ENCODE measurements at regions not wholly inside any gene's neighbourhood (a gene's known extent, or its start where the extent isn't known, plus 50 kb on each side); places are given as distances from the start of the nearest gene placed in this dataset.

DNA sequence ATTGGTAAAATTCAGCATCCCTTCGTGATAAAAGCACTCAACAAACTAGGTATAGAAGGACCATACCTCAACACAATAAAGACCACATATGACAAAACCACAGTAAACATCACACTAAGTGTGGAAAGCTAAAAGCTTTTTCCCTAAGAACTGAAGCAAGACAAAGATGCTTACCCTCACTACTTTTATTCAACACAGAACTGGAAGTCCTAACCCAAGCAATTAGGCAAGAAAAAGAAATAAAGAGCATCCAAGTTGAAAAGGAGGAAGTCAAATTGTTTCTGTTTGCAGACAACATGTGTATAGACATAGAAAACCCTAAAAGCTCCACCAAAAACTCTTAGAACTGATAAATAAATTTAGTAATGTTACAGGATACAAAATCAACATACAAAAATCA, 271.7 kb downstream of the RBM43 start:
- Histone ChIP-seq H3K4me3 (ENCODE audit: low read depth in 1 of 2, low read length in 2 of 2) (no peak overlapping the region), H3K27me3 (ENCODE audit: control insufficient read depth in 1 of 2, insufficient read depth in 2 of 2, low read length in 2 of 2) (no peaks in the 10 kb centered on the region), H3K9me3 (ENCODE audit: low read length) (no peaks in the 10 kb centered on the region), H3K36me3 (ENCODE audit: insufficient read depth, low read length) (no peaks in the 10 kb centered on the region), H3K9ac (ENCODE audit: low read length) (no peak overlapping the region), H3K4me1 (ENCODE audit: insufficient read depth, low read length) (no peaks in the 10 kb centered on the region), H3K27ac (ENCODE audit: low read depth, low read length) (no peak overlapping the region)

DNA sequence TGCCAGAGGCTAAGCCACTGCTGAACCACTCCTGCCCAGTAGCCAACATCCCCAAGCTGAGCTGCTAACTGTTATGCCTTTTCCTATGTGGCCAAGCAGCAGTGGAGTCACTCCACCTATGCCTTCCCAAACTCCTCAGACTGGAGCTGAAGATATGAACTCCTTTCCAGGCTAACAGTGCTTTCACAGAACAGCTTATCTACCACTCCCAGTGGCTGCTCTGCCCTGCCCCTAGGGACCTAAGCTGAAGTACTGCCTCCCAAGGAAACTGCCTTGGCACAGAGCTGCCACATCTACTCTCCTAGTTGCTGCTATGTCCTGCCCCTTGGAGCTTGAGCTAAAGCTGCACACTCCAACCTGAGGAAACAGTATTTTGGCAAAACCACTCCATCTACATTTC, 275.9 kb downstream of the RBM43 start:
- H3K4me1 ChIP-seq (ENCODE audit: insufficient read depth, low read length) = peaks cover 11% of the 10 kb centered on the region
- H3K4me3 ChIP-seq (ENCODE audit: low read depth in 1 of 2, low read length in 2 of 2) = no peak overlapping the region
- H3K36me3 ChIP-seq (ENCODE audit: insufficient read depth, low read length) = no peaks in the 10 kb centered on the region
- no peaks in the 10 kb centered on the region for H3K9me3 ChIP-seq (ENCODE audit: low read length)
- H3K9ac ChIP-seq (ENCODE audit: low read length) = no peak overlapping the region
- H3K27ac ChIP-seq (ENCODE audit: low read depth, low read length) = no peak overlapping the region
- no peaks in the 10 kb centered on the region for H3K27me3 ChIP-seq (ENCODE audit: control insufficient read depth in 1 of 2, insufficient read depth in 2 of 2, low read length in 2 of 2)

DNA sequence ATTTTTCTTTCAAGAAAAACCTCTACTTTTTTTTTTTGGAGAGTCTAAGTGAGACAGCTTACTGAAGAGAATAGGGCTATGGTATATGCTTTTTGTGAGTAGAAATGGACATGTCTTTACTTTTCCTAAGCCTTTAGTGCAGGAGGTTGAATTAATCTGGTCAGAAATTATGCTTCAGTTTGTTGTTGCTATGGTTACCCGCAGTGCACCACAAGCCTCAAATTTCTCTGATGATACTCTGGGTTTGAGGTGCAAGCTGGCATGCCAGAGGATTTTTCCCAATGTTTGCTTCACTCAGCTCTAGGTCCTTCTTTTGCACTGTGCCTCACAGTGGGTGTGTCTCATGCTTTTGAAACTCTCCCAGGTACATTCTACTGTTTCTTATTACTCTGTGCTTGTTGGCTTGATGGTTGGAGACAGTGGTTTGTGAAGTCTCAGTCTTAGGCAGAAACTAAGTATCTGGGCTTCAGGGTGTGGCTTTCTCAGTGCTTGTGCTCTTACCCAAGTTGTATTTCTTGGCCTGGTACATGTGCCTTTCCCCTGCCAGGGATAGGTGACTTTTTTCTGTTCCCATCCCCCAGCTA, 278.3 kb downstream of the RBM43 start:
- no peak overlapping the region for H3K4me3 ChIP-seq (ENCODE audit: low read depth in 1 of 2, low read length in 2 of 2)
- no peak overlapping the region for H3K9ac ChIP-seq (ENCODE audit: low read length)
- no peaks in the 10 kb centered on the region for H3K9me3 ChIP-seq (ENCODE audit: low read length)
- no peak overlapping the region for H3K27ac ChIP-seq (ENCODE audit: low read depth, low read length)
- H3K27me3 ChIP-seq (ENCODE audit: control insufficient read depth in 1 of 2, insufficient read depth in 2 of 2, low read length in 2 of 2) = no peaks in the 10 kb centered on the region
- H3K4me1 ChIP-seq (ENCODE audit: insufficient read depth, low read length) = peaks cover 11% of the 10 kb centered on the region
- no peaks in the 10 kb centered on the region for H3K36me3 ChIP-seq (ENCODE audit: insufficient read depth, low read length)

- H3K9ac ChIP-seq (ENCODE audit: low read length) = no peak overlapping the region
- H3K27ac ChIP-seq (ENCODE audit: low read depth, low read length) = no peak overlapping the region
- H3K4me1 ChIP-seq (ENCODE audit: insufficient read depth, low read length) = peaks cover 11% of the 10 kb centered on the region
- no peak overlapping the region for H3K4me3 ChIP-seq (ENCODE audit: low read depth in 1 of 2, low read length in 2 of 2)
- H3K9me3 ChIP-seq (ENCODE audit: low read length) = no peaks in the 10 kb centered on the region
- H3K27me3 ChIP-seq (ENCODE audit: control insufficient read depth in 1 of 2, insufficient read depth in 2 of 2, low read length in 2 of 2) = no peaks in the 10 kb centered on the region
- H3K36me3 ChIP-seq (ENCODE audit: insufficient read depth, low read length) = no peaks in the 10 kb centered on the region
Measured at GRCh38 chr2:150981826-150982225, 279.8 kb downstream of the RBM43 start.

DNA sequence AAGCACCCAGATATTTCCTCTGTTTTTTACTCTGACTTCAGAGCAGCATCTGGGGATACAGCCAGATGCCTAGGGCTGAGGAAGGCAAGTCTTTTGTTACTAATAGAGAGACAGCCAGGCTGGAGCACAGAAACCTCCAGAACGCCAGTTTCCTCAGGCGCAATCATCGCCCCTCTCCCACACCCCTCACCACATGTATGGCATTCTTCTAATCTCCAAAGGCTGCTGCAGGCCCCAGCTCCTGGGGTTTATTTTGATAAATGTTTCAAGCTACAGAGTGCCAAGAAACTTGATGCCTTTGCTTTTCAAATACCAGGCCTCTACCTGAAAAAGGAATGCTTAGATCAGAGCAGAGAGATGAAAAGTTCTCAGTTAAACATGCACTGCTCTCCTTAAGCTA, 283.6 kb downstream of the RBM43 start:
- Histone ChIP-seq H3K9ac (ENCODE audit: low read length) (no peak overlapping the region), H3K4me1 (ENCODE audit: insufficient read depth, low read length) (peaks cover 21% of the 10 kb centered on the region), H3K9me3 (ENCODE audit: low read length) (no peaks in the 10 kb centered on the region), H3K27ac (ENCODE audit: low read depth, low read length) (no peak overlapping the region), H3K36me3 (ENCODE audit: insufficient read depth, low read length) (no peaks in the 10 kb centered on the region), H3K4me3 (ENCODE audit: low read depth in 1 of 2, low read length in 2 of 2) (no peak overlapping the region), H3K27me3 (ENCODE audit: control insufficient read depth in 1 of 2, insufficient read depth in 2 of 2, low read length in 2 of 2) (no peaks in the 10 kb centered on the region)

DNA sequence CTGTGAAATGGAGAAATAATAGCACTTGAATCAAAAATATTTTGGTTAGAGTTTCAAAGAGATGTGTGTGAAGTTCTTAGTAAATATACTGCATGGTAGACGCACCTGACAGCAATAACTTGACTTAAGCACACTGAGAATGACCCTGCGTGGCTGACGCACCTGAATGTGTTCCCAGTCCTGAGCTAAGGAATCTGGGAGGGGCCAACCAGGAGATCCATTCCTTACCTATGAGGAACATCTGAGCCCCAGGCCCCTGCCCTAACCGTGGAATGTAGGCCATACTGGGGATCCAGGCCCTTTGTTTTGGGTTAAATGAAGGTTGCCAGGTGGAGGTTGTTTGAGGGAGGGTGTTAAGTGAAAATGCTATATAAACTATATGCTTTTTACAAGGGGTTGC, 284.4 kb downstream of the RBM43 start:
- Histone ChIP-seq H3K36me3 (ENCODE audit: insufficient read depth, low read length) (no peaks in the 10 kb centered on the region), H3K27me3 (ENCODE audit: control insufficient read depth in 1 of 2, insufficient read depth in 2 of 2, low read length in 2 of 2) (no peaks in the 10 kb centered on the region), H3K4me1 (ENCODE audit: insufficient read depth, low read length) (peaks cover 21% of the 10 kb centered on the region), H3K4me3 (ENCODE audit: low read depth in 1 of 2, low read length in 2 of 2) (no peak overlapping the region), H3K9me3 (ENCODE audit: low read length) (no peaks in the 10 kb centered on the region), H3K9ac (ENCODE audit: low read length) (no peak overlapping the region), H3K27ac (ENCODE audit: low read depth, low read length) (no peak overlapping the region)

- H3K27ac ChIP-seq (ENCODE audit: low read depth, low read length) = no peak overlapping the region
- no peaks in the 10 kb centered on the region for H3K27me3 ChIP-seq (ENCODE audit: control insufficient read depth in 1 of 2, insufficient read depth in 2 of 2, low read length in 2 of 2)
Measured at GRCh38 chr2:150976604-150977003, 285.1 kb downstream of the RBM43 start.

DNA sequence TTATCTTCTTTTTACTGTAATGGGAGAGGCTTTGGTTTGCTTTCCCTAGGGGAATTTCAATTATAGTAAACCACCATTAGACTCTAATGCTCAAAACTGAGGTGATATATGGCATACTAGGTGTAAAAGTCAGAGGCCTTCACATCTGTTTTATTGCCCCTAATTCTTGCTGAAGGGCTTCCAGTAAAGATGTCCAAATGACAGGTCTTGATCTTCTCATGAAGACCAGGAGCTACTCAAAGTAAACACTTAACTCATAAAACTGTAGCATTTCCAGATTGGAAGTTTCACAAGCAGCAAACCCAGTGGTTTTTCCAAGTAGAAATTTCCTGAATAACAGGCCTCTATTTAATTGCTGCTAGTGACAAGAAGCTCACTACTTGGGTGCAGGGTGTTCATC, 286.8 kb downstream of the RBM43 start:
- Histone ChIP-seq H3K9me3 (ENCODE audit: low read length) (no peaks in the 10 kb centered on the region), H3K36me3 (ENCODE audit: insufficient read depth, low read length) (no peaks in the 10 kb centered on the region), H3K27ac (ENCODE audit: low read depth, low read length) (no peak overlapping the region), H3K4me3 (ENCODE audit: low read depth in 1 of 2, low read length in 2 of 2) (no peak overlapping the region), H3K27me3 (ENCODE audit: control insufficient read depth in 1 of 2, insufficient read depth in 2 of 2, low read length in 2 of 2) (no peaks in the 10 kb centered on the region), H3K9ac (ENCODE audit: low read length) (no peak overlapping the region), H3K4me1 (ENCODE audit: insufficient read depth, low read length) (peaks cover 10% of the 10 kb centered on the region)

More at GRCh38 chr2:150976604-150977003, 285.1 kb downstream of the RBM43 start:
- no peaks in the 10 kb centered on the region for H3K9me3 ChIP-seq (ENCODE audit: low read length)
- no peaks in the 10 kb centered on the region for H3K36me3 ChIP-seq (ENCODE audit: insufficient read depth, low read length)
- H3K4me1 ChIP-seq (ENCODE audit: insufficient read depth, low read length) = peaks cover 14% of the 10 kb centered on the region
- no peak overlapping the region for H3K4me3 ChIP-seq (ENCODE audit: low read depth in 1 of 2, low read length in 2 of 2)
- no peak overlapping the region for H3K9ac ChIP-seq (ENCODE audit: low read length)

- Histone ChIP-seq H3K9me3 (ENCODE audit: low read length) (no peaks in the 10 kb centered on the region), H3K36me3 (ENCODE audit: insufficient read depth, low read length) (no peaks in the 10 kb centered on the region), H3K4me1 (ENCODE audit: insufficient read depth, low read length) (peaks cover 10% of the 10 kb centered on the region), H3K9ac (ENCODE audit: low read length) (no peak overlapping the region), H3K4me3 (ENCODE audit: low read depth in 1 of 2, low read length in 2 of 2) (no peak overlapping the region), H3K27me3 (ENCODE audit: control insufficient read depth in 1 of 2, insufficient read depth in 2 of 2, low read length in 2 of 2) (no peaks in the 10 kb centered on the region), H3K27ac (ENCODE audit: low read depth, low read length) (no peak overlapping the region)
Measured at GRCh38 chr2:150974234-150974633, 287.4 kb downstream of the RBM43 start.

DNA sequence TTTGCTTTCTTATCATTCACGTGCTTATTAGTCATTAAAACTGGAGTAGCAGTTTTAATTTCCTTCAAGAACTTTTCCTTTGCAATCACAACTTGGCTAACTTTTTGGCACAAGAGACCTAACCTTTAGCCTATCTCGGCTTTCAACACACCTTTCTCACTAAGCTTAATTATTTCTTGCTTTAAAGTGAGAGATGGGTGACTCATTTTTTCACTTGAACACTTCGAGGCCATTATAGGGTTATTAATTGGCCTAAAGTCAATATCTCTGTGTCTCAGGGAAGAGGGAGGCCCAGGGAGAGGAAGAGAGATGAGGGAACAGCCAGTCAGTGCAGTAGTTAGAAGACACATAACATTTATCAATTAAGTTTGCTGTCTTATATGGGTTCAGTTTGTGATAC, 289.8 kb downstream of the RBM43 start:
- Histone ChIP-seq H3K27me3 (ENCODE audit: control insufficient read depth in 1 of 2, insufficient read depth in 2 of 2, low read length in 2 of 2) (no peaks in the 10 kb centered on the region), H3K9me3 (ENCODE audit: low read length) (no peaks in the 10 kb centered on the region), H3K4me3 (ENCODE audit: low read depth in 1 of 2, low read length in 2 of 2) (no peak overlapping the region), H3K4me1 (ENCODE audit: insufficient read depth, low read length) (peaks cover 10% of the 10 kb centered on the region), H3K36me3 (ENCODE audit: insufficient read depth, low read length) (no peaks in the 10 kb centered on the region), H3K9ac (ENCODE audit: low read length) (no peak overlapping the region), H3K27ac (ENCODE audit: low read depth, low read length) (no peak overlapping the region)

DNA sequence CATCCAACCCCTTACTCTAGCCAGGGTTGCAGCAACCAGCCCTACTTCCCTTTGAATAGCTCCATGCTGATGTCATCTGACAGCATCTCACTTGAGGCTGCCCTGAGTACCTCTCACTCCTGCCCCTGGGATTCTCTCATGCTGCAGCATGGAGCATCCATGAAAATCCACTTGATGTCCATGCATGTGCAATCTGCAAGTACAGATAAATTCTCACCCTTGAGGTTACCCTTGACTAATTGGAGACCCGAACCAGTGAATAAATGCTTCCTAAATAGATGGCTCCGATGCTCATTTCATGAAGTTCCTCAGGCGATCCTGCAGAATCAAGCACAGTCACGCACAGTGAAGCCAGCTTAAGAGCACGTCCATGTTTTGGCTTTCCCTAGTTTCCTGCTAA, 298.3 kb downstream of the RBM43 start:
- Histone ChIP-seq H3K4me1 (ENCODE audit: insufficient read depth, low read length) (no peaks in the 10 kb centered on the region), H3K27me3 (ENCODE audit: control insufficient read depth in 1 of 2, insufficient read depth in 2 of 2, low read length in 2 of 2) (no peaks in the 10 kb centered on the region), H3K36me3 (ENCODE audit: insufficient read depth, low read length) (no peaks in the 10 kb centered on the region), H3K27ac (ENCODE audit: low read depth, low read length) (no peak overlapping the region), H3K4me3 (ENCODE audit: low read depth in 1 of 2, low read length in 2 of 2) (no peak overlapping the region), H3K9me3 (ENCODE audit: low read length) (no peaks in the 10 kb centered on the region), H3K9ac (ENCODE audit: low read length) (no peak overlapping the region)

DNA sequence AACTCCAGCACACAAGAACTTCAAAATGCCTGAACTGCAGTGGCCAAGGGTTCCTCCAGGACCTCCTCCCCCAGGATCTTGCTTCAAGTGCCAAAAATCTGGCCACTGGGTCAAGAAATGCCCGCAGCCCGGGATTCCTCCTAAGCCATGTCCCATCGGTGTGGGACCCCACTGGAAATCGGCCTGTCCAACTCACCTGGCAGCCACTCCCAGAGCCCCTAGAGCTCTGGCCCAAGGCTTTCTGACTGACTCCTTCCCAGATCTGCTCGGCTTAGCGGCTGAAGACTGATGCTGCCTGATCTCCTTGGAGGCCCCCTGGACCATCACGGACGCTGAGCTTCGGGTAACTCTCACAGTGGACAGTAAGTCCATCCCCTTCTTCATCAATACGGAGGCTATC, 306.4 kb downstream of the RBM43 start:
- H3K4me1 ChIP-seq (ENCODE audit: insufficient read depth, low read length) = no peaks in the 10 kb centered on the region
- no peaks in the 10 kb centered on the region for H3K36me3 ChIP-seq (ENCODE audit: insufficient read depth, low read length)
- H3K9me3 ChIP-seq (ENCODE audit: low read length) = no peaks in the 10 kb centered on the region
- H3K9ac ChIP-seq (ENCODE audit: low read length) = no peak overlapping the region
- no peak overlapping the region for H3K4me3 ChIP-seq (ENCODE audit: low read depth in 1 of 2, low read length in 2 of 2)
- H3K27ac ChIP-seq (ENCODE audit: low read depth, low read length) = no peak overlapping the region
- H3K27me3 ChIP-seq (ENCODE audit: control insufficient read depth in 1 of 2, insufficient read depth in 2 of 2, low read length in 2 of 2) = no peaks in the 10 kb centered on the region
